Right lobe of liver (tissue), 6 donors: ENCODE measurements at regions not wholly inside any gene's neighbourhood (a gene's known extent, or its start where the extent isn't known, plus 50 kb on each side); places are given as distances from the start of the nearest gene placed in this dataset.

ENCODE experiments used
- ATAC-seq, 4 donors: fragments of 200-7000 bp; cut with Tn5 transposase; one replicate each; pipeline ENCODE4 v1.9.1; 2020; ENCODE audit warnings: mild to moderate bottlenecking in 4 of 4, moderate library complexity in 4 of 4
- DNase-seq, 3 donors: peaks; one replicate each; pipeline ENCODE4 v3.0.0-alpha.2; 2020
- H3K27ac ChIP-seq, 3 donors: fragments of 200-600 bp; one replicate each; pipeline ENCODE4 v1.8.0; 2022
- H3K27me3 ChIP-seq, 2 donors: fragments of 200-600 bp; one replicate each; pipeline ENCODE4 v1.8.0; 2022
- H3K36me3 ChIP-seq, 4 donors: fragments of 200-600 bp; sonication (generic) in 1 of 4; one replicate each; pipeline versions ENCODE4 v1.5.1 to v1.8.0; 2017 to 2022; ENCODE audit warnings: control low read depth in 1 of 4
- H3K4me1 ChIP-seq, 4 donors: fragments of 200-600 bp; sonication (generic) in 1 of 4; one replicate each; pipeline versions ENCODE4 v1.5.1 to v1.8.0; 2017 to 2022; ENCODE audit warnings: control low read depth in 1 of 4
- H3K4me3 ChIP-seq, 3 donors: fragments of 200-600 bp; one replicate each; pipeline ENCODE4 v1.8.0; 2022
- H3K9me3 ChIP-seq, 4 donors: fragments of 200-600 bp; sonication (generic) in 1 of 4; one replicate each; pipeline versions ENCODE4 v1.5.1 to v1.8.0; 2017 to 2022; ENCODE audit warnings: control low read depth in 1 of 4
- CTCF ChIP-seq, 4 donors: fragments of 200-600 bp in 3 of 4; fragments of 450-650 bp in 1 of 4; IDR thresholded peaks; one replicate each; pipeline versions ENCODE4 v1.5.1 to v1.8.0; 2016 to 2022; ENCODE audit warnings: antibody characterized with exemption in 4 of 4, mild to moderate bottlenecking in 2 of 4
- POLR2A ChIP-seq: fragments of 450-650 bp; IDR thresholded peaks from one replicate; pipeline ENCODE4 v1.6.1; 2017; ENCODE audit warnings: antibody characterized with exemption, mild to moderate bottlenecking
- WGBS: methylation state at CpG from one replicate; pipeline ENCODE4 v1.1.6; 2018; ENCODE audit warnings: low coverage, low lambda C conversion rate; ENCODE audit not compliant: insufficient coverage; ENCODE audit errors: missing lambda C conversion rate; 5-methylcytosine and 5-hydroxymethylcytosine counted together
- intact Hi-C, 2 donors: fragments of 100-400 bp; cut with DNase I; formaldehyde crosslinking; loops; one replicate each; pipeline versions ENCODE4 v1.11.2 to v1.14.1; 2022
- donor health status: DM: no; HTN: yes; CAD: no.
- donor health status: DM: no; HTN: no; CAD: no.
- donor health status: DM: no; HTN: no; CAD: no.
- donor health status: DM: no; HTN: yes; CAD: no.
- donor health status: DM: no; HTN: yes; CAD: no.

GRCh38 chr3:65284961-65285360 lies 597.2 kb upstream of the ADAMTS9 start:
- WGBS = 6% methylated on average over 1 of the region's 1 CpG
- no peak overlapping the region for H3K4me3 ChIP-seq
- ATAC-seq (no peak), DNase-seq (no peak)
- H3K9me3 ChIP-seq = no peaks in the 10 kb centered on the region
- intact Hi-C loops = no loop called here
- H3K36me3 ChIP-seq = no peaks in the 10 kb centered on the region
- no peaks in the 10 kb centered on the region for H3K27me3 ChIP-seq
- no peaks in the 10 kb centered on the region for H3K4me1 ChIP-seq
- H3K27ac ChIP-seq = no peak overlapping the region
- TF ChIP-seq POLR2A = no peak

- no peak for DNase-seq
- TF ChIP-seq CTCF (IDR thresholded peaks at IDR 0.05) (no peak), POLR2A (no peak)
- no peaks in the 10 kb centered on the region for H3K27me3 ChIP-seq
- no peak overlapping the region for H3K27ac ChIP-seq
- H3K4me1 ChIP-seq = no peaks in the 10 kb centered on the region
- no peaks in the 10 kb centered on the region for H3K36me3 ChIP-seq
- ATAC-seq = no peak
- no peaks in the 10 kb centered on the region for H3K9me3 ChIP-seq
- H3K4me3 ChIP-seq = no peak overlapping the region
- intact Hi-C loops = no loop called here
- WGBS = 63% methylated on average over 5 of the region's 6 CpGs
Observed at GRCh38 chr3:65284546-65284945, 596.7 kb upstream of the ADAMTS9 start.

GRCh38 chr3:65279225-65279782 lies 591.5 kb upstream of the ADAMTS9 start:
- Histone ChIP-seq H3K4me3 (no peak overlapping the region), H3K27me3 (no peaks in the 10 kb centered on the region), H3K36me3 (no peaks in the 10 kb centered on the region), H3K27ac (no peak overlapping the region), H3K4me1 (no peaks in the 10 kb centered on the region), H3K9me3 (no peaks in the 10 kb centered on the region)
- ATAC-seq (no peak), DNase-seq (no peak)
- intact Hi-C loops = no loop called here
- 78% methylated on average over 6 of the region's 6 CpGs for WGBS
- TF ChIP-seq CTCF (IDR thresholded peaks at IDR 0.05) = no peak
- no peak for TF ChIP-seq POLR2A

- no peak for ATAC-seq
- Histone ChIP-seq H3K27ac (no peak overlapping the region), H3K4me1 (no peaks in the 10 kb centered on the region), H3K36me3 (no peaks in the 10 kb centered on the region), H3K9me3 (no peaks in the 10 kb centered on the region), H3K4me3 (no peak overlapping the region), H3K27me3 (no peaks in the 10 kb centered on the region)
- DNase-seq = no peak
- intact Hi-C loops = no loop called here
- 41% methylated on average over 2 of the region's 2 CpGs for WGBS
- no peak for TF ChIP-seq POLR2A
- no peak for TF ChIP-seq CTCF (IDR thresholded peaks at IDR 0.05)
Observed at GRCh38 chr3:65277798-65278197, 590.0 kb upstream of the ADAMTS9 start.

- H3K9me3 ChIP-seq = no peaks in the 10 kb centered on the region
Observed at GRCh38 chr3:65276551-65276950, 588.8 kb upstream of the ADAMTS9 start.

More at GRCh38 chr3:65276551-65276950, 588.8 kb upstream of the ADAMTS9 start:
- DNase-seq = no peak
- WGBS = 62% methylated on average over 4 of the region's 4 CpGs
- no peak overlapping the region for H3K4me3 ChIP-seq
- H3K36me3 ChIP-seq = no peaks in the 10 kb centered on the region
- H3K4me1 ChIP-seq = no peaks in the 10 kb centered on the region
- H3K27ac ChIP-seq = no peak overlapping the region
- no peaks in the 10 kb centered on the region for H3K27me3 ChIP-seq
- intact Hi-C loops = no loop called here
- no peak for ATAC-seq
- TF ChIP-seq POLR2A (no peak), CTCF (IDR thresholded peaks at IDR 0.05) (no peak)
